KMS-11 (cell line): ENCODE measurements at regions not wholly inside any gene's neighbourhood (a gene's known extent, or its start where the extent isn't known, plus 50 kb on each side); places are given as distances from the start of the nearest gene placed in this dataset.

ENCODE experiments used
- H2AFZ ChIP-seq: fragments of 200-600 bp; sonication (generic); 2 replicates; pipeline ENCODE4 v1.6.1; 2016; ENCODE audit warnings: antibody characterized with exemption, mixed run types, low read depth
- H3K27ac ChIP-seq: fragments of 200-600 bp; sonication (generic); 2 replicates; pipeline ENCODE4 v1.6.1; 2016; ENCODE audit warnings: mild to moderate bottlenecking, mixed run types
- H3K27me3 ChIP-seq: fragments of 200-600 bp; sonication (generic); 2 replicates; pipeline ENCODE4 v1.6.1; 2017; ENCODE audit warnings: mild to moderate bottlenecking, low read depth, mixed run types, moderate library complexity; ENCODE audit not compliant: insufficient read depth
- H3K36me3 ChIP-seq: fragments of 200-600 bp; sonication (generic); 2 replicates; pipeline ENCODE4 v1.6.1; 2017; ENCODE audit warnings: mild to moderate bottlenecking, mixed run types; ENCODE audit not compliant: insufficient read depth
- H3K4me1 ChIP-seq: fragments of 200-600 bp; sonication (generic); 2 replicates; pipeline ENCODE4 v1.6.1; 2016; ENCODE audit warnings: mild to moderate bottlenecking, low read depth, mixed run types; ENCODE audit not compliant: poor library complexity, severe bottlenecking
- H3K4me2 ChIP-seq: fragments of 200-600 bp; sonication (generic); 2 replicates; pipeline ENCODE4 v1.7.0; 2016; ENCODE audit warnings: mild to moderate bottlenecking, mixed run types
- H3K4me3 ChIP-seq: fragments of 200-600 bp; sonication (generic); IDR thresholded peaks from 2 replicates; pipeline ENCODE4 v1.6.1; 2017; ENCODE audit warnings: low read depth, low read length, mixed read lengths; ENCODE audit not compliant: insufficient read depth
- H3K79me2 ChIP-seq: fragments of 200-600 bp; sonication (generic); 2 replicates; pipeline ENCODE4 v1.6.1; 2016; ENCODE audit warnings: low read depth, mixed run types; ENCODE audit not compliant: insufficient read depth
- H3K9ac ChIP-seq: fragments of 200-600 bp; sonication (generic); 2 replicates; pipeline ENCODE4 v1.6.1; 2016; ENCODE audit warnings: mild to moderate bottlenecking, mixed run types
- H4K20me1 ChIP-seq: fragments of 200-600 bp; sonication (generic); 2 replicates; pipeline ENCODE4 v1.6.1; 2016; ENCODE audit warnings: mild to moderate bottlenecking, mixed run types; ENCODE audit not compliant: insufficient read depth
- CTCF ChIP-seq: fragments of 200-600 bp; sonication (generic); conservative IDR thresholded peaks from 2 replicates; pipeline ENCODE4 v1.6.1; 2017; ENCODE audit warnings: low read depth, mild to moderate bottlenecking, antibody characterized with exemption, low read length, moderate library complexity, mixed read lengths

GRCh38 chr11:80533463-80533862, 1092.6 kb upstream of the TENM4 start:
- Histone ChIP-seq H2AFZ (no peak overlapping the region), H3K4me2 (no peak overlapping the region), H3K4me3 (no peak overlapping the region), H3K79me2 (no peaks in the 10 kb centered on the region), H3K36me3 (no peaks in the 10 kb centered on the region), H3K27me3 (no peaks in the 10 kb centered on the region), H3K27ac (no peak overlapping the region), H4K20me1 (no peaks in the 10 kb centered on the region), H3K4me1 (no peaks in the 10 kb centered on the region), H3K9ac (no peak overlapping the region)
- TF ChIP-seq CTCF: no peak

GRCh38 chr11:80532633-80533232, 1091.9 kb upstream of the TENM4 start:
- Histone ChIP-seq H4K20me1 (no peaks in the 10 kb centered on the region), H2AFZ (no peak overlapping the region), H3K4me2 (no peak overlapping the region), H3K4me3 (no peak overlapping the region), H3K9ac (no peak overlapping the region), H3K36me3 (no peaks in the 10 kb centered on the region), H3K27me3 (no peaks in the 10 kb centered on the region), H3K27ac (no peak overlapping the region), H3K4me1 (no peaks in the 10 kb centered on the region), H3K79me2 (no peaks in the 10 kb centered on the region)
- TF ChIP-seq CTCF: no peak

- no peak overlapping the region for H3K4me3 ChIP-seq
- H3K4me2 ChIP-seq: no peak overlapping the region
- no peaks in the 10 kb centered on the region for H4K20me1 ChIP-seq
- no peaks in the 10 kb centered on the region for H3K36me3 ChIP-seq
- H3K27me3 ChIP-seq: no peaks in the 10 kb centered on the region
- no peak for TF ChIP-seq CTCF
- H3K27ac ChIP-seq: no peak overlapping the region
- no peaks in the 10 kb centered on the region for H3K4me1 ChIP-seq
- no peaks in the 10 kb centered on the region for H3K79me2 ChIP-seq
- H3K9ac ChIP-seq: no peak overlapping the region
- no peak overlapping the region for H2AFZ ChIP-seq
Observed at GRCh38 chr11:80529726-80530125, 1088.9 kb upstream of the TENM4 start.

GRCh38 chr11:80525663-80526405, 1085.0 kb upstream of the TENM4 start:
- Histone ChIP-seq H2AFZ (no peak overlapping the region), H3K4me1 (no peaks in the 10 kb centered on the region), H3K4me3 (no peak overlapping the region), H3K4me2 (no peak overlapping the region), H3K36me3 (no peaks in the 10 kb centered on the region), H4K20me1 (no peaks in the 10 kb centered on the region), H3K9ac (no peak overlapping the region), H3K27me3 (no peaks in the 10 kb centered on the region), H3K27ac (no peak overlapping the region), H3K79me2 (no peaks in the 10 kb centered on the region)
- TF ChIP-seq CTCF: no peak
